ENCODE measurements at regions not wholly inside any gene's neighbourhood (a gene's known extent, or its start where the extent isn't known, plus 50 kb on each side); places are given as distances from the start of the nearest gene placed in this dataset.

DNA sequence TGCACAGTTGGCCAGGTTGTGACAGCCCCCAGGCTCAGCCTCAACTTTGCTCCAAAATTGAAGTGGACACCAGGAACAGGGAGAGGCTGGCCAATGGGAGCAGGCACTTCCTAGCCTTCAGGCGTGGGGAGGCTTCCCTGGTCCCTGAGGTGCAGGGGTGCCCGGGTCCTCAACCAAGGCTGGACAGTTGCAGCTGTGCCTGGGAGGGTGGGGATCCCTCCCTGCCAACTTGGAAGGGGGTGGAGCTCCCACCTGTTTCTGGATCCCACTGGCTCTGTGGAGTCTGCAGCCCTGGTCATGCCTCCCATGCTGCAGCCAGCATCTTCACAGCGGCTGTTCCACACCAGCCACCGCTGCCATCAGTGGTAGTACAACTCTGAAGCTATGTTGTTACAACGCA, 502.8 kb upstream of the SLITRK5 start:
- Histone ChIP-seq H3K9ac (ENCODE audit: extremely low read depth, insufficient read length, low read length) (no peak overlapping the region), H3T11ph (ENCODE audit: low read length) (no peak overlapping the region), H3K27ac (ENCODE audit: insufficient read length, low read depth, low read length) (no peak overlapping the region), H3K23ac (ENCODE audit: insufficient read length, low read depth, low read length) (no peak overlapping the region), H4K8ac (replicated peaks; ENCODE audit: insufficient read length, low read depth, low read length) (no peak overlapping the region), H3K4me2 (ENCODE audit: insufficient read depth, insufficient read length, low read length) (no peak overlapping the region), H3K14ac (ENCODE audit: insufficient read depth, low read length) (no peak overlapping the region), H2BK12ac (ENCODE audit: insufficient read length, low read depth, low read length) (no peak overlapping the region), H2AFZ (ENCODE audit: low read length) (no peak overlapping the region), H2BK120ac (ENCODE audit: low read depth, low read length, poor library complexity, severe bottlenecking) (no peak overlapping the region), H2BK15ac (ENCODE audit: low read depth, low read length) (no peak overlapping the region), H3K27me3 (ENCODE audit: insufficient read depth, low read length) (no peaks in the 10 kb centered on the region), H3K4me1 (ENCODE audit: insufficient read depth, low read length) (no peaks in the 10 kb centered on the region), H3K56ac (ENCODE audit: insufficient read length, low read depth, low read length) (no peak overlapping the region), H3K4ac (ENCODE audit: low read depth, low read length) (no peak overlapping the region), H2BK5ac (ENCODE audit: insufficient read length, low read length) (no peak overlapping the region), H4K20me1 (ENCODE audit: control insufficient read depth, insufficient read depth, insufficient read length) (no peaks in the 10 kb centered on the region), H3K9me3 (ENCODE audit: control insufficient read depth, low read depth, low read length) (no peaks in the 10 kb centered on the region), H4K5ac (ENCODE audit: insufficient read length, low read depth, low read length) (no peak overlapping the region), H3K18ac (ENCODE audit: insufficient read length, low read depth, low read length) (no peak overlapping the region), H3K23me2 (ENCODE audit: insufficient read length, low read depth, low read length, poor library complexity, severe bottlenecking) (no peaks in the 10 kb centered on the region), H3K79me1 (ENCODE audit: insufficient read depth, low read depth, low read length, poor library complexity, severe bottlenecking) (no peaks in the 10 kb centered on the region), H2BK20ac (ENCODE audit: low read depth, low read length, poor library complexity, severe bottlenecking) (no peak overlapping the region), H2AK5ac (ENCODE audit: insufficient read length, low read length) (no peak overlapping the region), H3K79me2 (ENCODE audit: insufficient read depth, low read length) (no peaks in the 10 kb centered on the region), H4K91ac (ENCODE audit: insufficient read length, low read depth, low read length) (no peak overlapping the region)
- Mint-ChIP-seq H3K9me3 (peaks cover 1 to 2% of the 10 kb centered on the region in 2 experiments; a peak in 1 of 5 replicates), H3K27ac (no peak overlapping the region), H3K27me3 (ENCODE audit: low read depth) (no peaks in the 10 kb centered on the region), H3K4me1 (0 out of 4 replicates have a peak, but pooled peaks cover 0 to 3% of the 10 kb centered on the region in 2 experiments), H3K36me3 (ENCODE audit: insufficient read depth in 1 of 3, low read depth in 3 of 3) (no peaks in the 10 kb centered on the region; a peak in 2 of 7 replicates), H3K4me3 (no peak overlapping the region)
- TF ChIP-seq, protein P1, sequence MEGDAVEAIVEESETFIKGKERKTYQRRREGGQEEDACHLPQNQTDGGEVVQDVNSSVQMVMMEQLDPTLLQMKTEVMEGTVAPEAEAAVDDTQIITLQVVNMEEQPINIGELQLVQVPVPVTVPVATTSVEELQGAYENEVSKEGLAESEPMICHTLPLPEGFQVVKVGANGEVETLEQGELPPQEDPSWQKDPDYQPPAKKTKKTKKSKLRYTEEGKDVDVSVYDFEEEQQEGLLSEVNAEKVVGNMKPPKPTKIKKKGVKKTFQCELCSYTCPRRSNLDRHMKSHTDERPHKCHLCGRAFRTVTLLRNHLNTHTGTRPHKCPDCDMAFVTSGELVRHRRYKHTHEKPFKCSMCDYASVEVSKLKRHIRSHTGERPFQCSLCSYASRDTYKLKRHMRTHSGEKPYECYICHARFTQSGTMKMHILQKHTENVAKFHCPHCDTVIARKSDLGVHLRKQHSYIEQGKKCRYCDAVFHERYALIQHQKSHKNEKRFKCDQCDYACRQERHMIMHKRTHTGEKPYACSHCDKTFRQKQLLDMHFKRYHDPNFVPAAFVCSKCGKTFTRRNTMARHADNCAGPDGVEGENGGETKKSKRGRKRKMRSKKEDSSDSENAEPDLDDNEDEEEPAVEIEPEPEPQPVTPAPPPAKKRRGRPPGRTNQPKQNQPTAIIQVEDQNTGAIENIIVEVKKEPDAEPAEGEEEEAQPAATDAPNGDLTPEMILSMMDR (conservative IDR thresholded peaks at IDR 0.05) = no peak
- no peak for DNase-seq
- no CpG with 5 or more reads among the region's 5 CpGs for WGBS (ENCODE audit: extremely low coverage, insufficient read length, low lambda C conversion rate)

Measured in H9 (cell line).